ENCODE measurements at regions not wholly inside any gene's neighbourhood (a gene's known extent, or its start where the extent isn't known, plus 50 kb on each side); places are given as distances from the start of the nearest gene placed in this dataset.

DNA sequence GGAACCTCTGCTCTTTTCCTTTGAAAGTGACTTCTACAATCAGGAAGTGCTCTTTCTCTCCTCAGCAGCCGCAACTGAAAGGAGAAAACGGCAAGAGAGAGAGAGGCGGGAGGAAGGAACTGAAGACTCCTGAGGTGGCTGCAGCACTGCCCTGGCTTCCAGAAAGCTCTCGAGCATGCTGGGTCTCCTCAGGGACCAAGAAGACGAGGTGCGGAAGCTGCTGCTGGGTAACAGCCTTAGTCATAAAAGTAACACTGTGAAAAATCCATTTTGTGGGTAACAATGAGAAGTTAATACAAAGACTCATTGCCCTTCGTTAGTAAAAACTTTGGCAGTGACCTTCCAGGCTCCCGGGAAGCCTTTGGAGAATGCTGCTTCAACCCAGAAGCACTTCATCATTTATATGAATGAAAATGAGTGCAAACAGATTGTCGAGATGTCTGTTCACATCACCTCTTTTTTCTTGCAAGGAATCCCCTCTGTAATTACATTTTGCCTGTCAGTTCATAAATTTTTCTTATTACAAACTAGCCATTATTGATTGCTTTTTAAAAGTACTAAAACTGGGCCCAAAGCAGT lies 473.4 kb downstream of the SOX6 start:
- TF ChIP-seq, protein P1, sequence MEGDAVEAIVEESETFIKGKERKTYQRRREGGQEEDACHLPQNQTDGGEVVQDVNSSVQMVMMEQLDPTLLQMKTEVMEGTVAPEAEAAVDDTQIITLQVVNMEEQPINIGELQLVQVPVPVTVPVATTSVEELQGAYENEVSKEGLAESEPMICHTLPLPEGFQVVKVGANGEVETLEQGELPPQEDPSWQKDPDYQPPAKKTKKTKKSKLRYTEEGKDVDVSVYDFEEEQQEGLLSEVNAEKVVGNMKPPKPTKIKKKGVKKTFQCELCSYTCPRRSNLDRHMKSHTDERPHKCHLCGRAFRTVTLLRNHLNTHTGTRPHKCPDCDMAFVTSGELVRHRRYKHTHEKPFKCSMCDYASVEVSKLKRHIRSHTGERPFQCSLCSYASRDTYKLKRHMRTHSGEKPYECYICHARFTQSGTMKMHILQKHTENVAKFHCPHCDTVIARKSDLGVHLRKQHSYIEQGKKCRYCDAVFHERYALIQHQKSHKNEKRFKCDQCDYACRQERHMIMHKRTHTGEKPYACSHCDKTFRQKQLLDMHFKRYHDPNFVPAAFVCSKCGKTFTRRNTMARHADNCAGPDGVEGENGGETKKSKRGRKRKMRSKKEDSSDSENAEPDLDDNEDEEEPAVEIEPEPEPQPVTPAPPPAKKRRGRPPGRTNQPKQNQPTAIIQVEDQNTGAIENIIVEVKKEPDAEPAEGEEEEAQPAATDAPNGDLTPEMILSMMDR (IDR thresholded peaks at IDR 0.05) = no peak
- TF ChIP-seq POLR2A (IDR thresholded peaks at IDR 0.05) = no peak
